KMS-11 (cell line): ENCODE measurements at regions not wholly inside any gene's neighbourhood (a gene's known extent, or its start where the extent isn't known, plus 50 kb on each side); places are given as distances from the start of the nearest gene placed in this dataset.

Experiments
- H2AFZ ChIP-seq: fragments of 200-600 bp; sonication (generic); 2 replicates; pipeline ENCODE4 v1.6.1; 2016; ENCODE audit warnings: antibody characterized with exemption, mixed run types, low read depth
- H3K27ac ChIP-seq: fragments of 200-600 bp; sonication (generic); 2 replicates; pipeline ENCODE4 v1.6.1; 2016; ENCODE audit warnings: mild to moderate bottlenecking, mixed run types
- H3K27me3 ChIP-seq: fragments of 200-600 bp; sonication (generic); 2 replicates; pipeline ENCODE4 v1.6.1; 2017; ENCODE audit warnings: mild to moderate bottlenecking, low read depth, mixed run types, moderate library complexity; ENCODE audit not compliant: insufficient read depth
- H3K36me3 ChIP-seq: fragments of 200-600 bp; sonication (generic); 2 replicates; pipeline ENCODE4 v1.6.1; 2017; ENCODE audit warnings: mild to moderate bottlenecking, mixed run types; ENCODE audit not compliant: insufficient read depth
- H3K4me1 ChIP-seq: fragments of 200-600 bp; sonication (generic); 2 replicates; pipeline ENCODE4 v1.6.1; 2016; ENCODE audit warnings: mild to moderate bottlenecking, low read depth, mixed run types; ENCODE audit not compliant: poor library complexity, severe bottlenecking
- H3K4me2 ChIP-seq: fragments of 200-600 bp; sonication (generic); 2 replicates; pipeline ENCODE4 v1.7.0; 2016; ENCODE audit warnings: mild to moderate bottlenecking, mixed run types
- H3K4me3 ChIP-seq: fragments of 200-600 bp; sonication (generic); IDR thresholded peaks from 2 replicates; pipeline ENCODE4 v1.6.1; 2017; ENCODE audit warnings: low read depth, low read length, mixed read lengths; ENCODE audit not compliant: insufficient read depth
- H3K79me2 ChIP-seq: fragments of 200-600 bp; sonication (generic); 2 replicates; pipeline ENCODE4 v1.6.1; 2016; ENCODE audit warnings: low read depth, mixed run types; ENCODE audit not compliant: insufficient read depth
- H3K9ac ChIP-seq: fragments of 200-600 bp; sonication (generic); 2 replicates; pipeline ENCODE4 v1.6.1; 2016; ENCODE audit warnings: mild to moderate bottlenecking, mixed run types
- H4K20me1 ChIP-seq: fragments of 200-600 bp; sonication (generic); 2 replicates; pipeline ENCODE4 v1.6.1; 2016; ENCODE audit warnings: mild to moderate bottlenecking, mixed run types; ENCODE audit not compliant: insufficient read depth
- TF ChIP-seq, protein P1 (sequence below): fragments of 200-600 bp; sonication (generic); conservative IDR thresholded peaks from 2 replicates; pipeline ENCODE4 v1.6.1; 2017; ENCODE audit warnings: low read depth, mild to moderate bottlenecking, antibody characterized with exemption, low read length, moderate library complexity, mixed read lengths

DNA sequence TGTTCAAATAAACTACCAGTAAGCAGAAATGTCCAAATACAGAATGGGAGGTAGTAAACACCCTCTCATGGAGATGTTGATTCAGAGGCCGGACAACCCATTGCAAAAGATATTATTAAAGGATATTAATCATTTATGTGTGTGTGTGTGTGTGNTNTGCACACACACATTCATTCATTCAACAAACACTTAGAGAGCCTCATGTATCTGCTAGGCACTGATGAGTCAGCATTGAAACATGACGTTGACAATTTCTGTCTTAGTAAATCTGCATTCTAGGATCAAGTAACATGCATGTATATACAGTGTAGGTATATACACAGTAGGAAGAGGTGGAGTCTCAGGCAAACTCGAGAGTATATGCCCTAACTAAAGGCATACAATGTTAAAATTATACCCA, 187.0 kb downstream of the ZNF365 start:
- Histone ChIP-seq H3K27ac (no peak overlapping the region), H3K4me1 (peaks cover 32% of the 10 kb centered on the region), H2AFZ (no peak overlapping the region), H4K20me1 (no peaks in the 10 kb centered on the region), H3K9ac (no peak overlapping the region), H3K79me2 (no peaks in the 10 kb centered on the region), H3K36me3 (no peaks in the 10 kb centered on the region), H3K4me2 (no peak overlapping the region), H3K27me3 (no peaks in the 10 kb centered on the region), H3K4me3 (no peak overlapping the region)
- TF ChIP-seq, protein P1, sequence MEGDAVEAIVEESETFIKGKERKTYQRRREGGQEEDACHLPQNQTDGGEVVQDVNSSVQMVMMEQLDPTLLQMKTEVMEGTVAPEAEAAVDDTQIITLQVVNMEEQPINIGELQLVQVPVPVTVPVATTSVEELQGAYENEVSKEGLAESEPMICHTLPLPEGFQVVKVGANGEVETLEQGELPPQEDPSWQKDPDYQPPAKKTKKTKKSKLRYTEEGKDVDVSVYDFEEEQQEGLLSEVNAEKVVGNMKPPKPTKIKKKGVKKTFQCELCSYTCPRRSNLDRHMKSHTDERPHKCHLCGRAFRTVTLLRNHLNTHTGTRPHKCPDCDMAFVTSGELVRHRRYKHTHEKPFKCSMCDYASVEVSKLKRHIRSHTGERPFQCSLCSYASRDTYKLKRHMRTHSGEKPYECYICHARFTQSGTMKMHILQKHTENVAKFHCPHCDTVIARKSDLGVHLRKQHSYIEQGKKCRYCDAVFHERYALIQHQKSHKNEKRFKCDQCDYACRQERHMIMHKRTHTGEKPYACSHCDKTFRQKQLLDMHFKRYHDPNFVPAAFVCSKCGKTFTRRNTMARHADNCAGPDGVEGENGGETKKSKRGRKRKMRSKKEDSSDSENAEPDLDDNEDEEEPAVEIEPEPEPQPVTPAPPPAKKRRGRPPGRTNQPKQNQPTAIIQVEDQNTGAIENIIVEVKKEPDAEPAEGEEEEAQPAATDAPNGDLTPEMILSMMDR = no peak

- Histone ChIP-seq H4K20me1 (no peaks in the 10 kb centered on the region), H3K4me3 (no peak overlapping the region), H3K36me3 (no peaks in the 10 kb centered on the region), H3K79me2 (no peaks in the 10 kb centered on the region), H3K9ac (no peak overlapping the region), H3K27ac (no peak overlapping the region), H3K27me3 (no peaks in the 10 kb centered on the region), H3K4me1 (peaks cover 32% of the 10 kb centered on the region), H3K4me2 (no peak overlapping the region), H2AFZ (no peak overlapping the region)
- TF ChIP-seq, protein P1 = no peak
Observed at GRCh38 chr10:62562101-62562500, 187.9 kb downstream of the ZNF365 start.

GRCh38 chr10:62562795-62563194, 188.6 kb downstream of the ZNF365 start:
- TF ChIP-seq, protein P1 = no peak
- Histone ChIP-seq H3K27ac (no peak overlapping the region), H4K20me1 (no peaks in the 10 kb centered on the region), H3K9ac (no peak overlapping the region), H3K36me3 (no peaks in the 10 kb centered on the region), H3K4me2 (peak overlapping the region; percentile 72; the same call in 1 of the 2 replicates), H3K79me2 (no peaks in the 10 kb centered on the region), H2AFZ (no peak overlapping the region), H3K4me1 (peaks cover 32% of the 10 kb centered on the region), H3K4me3 (no peak overlapping the region), H3K27me3 (no peaks in the 10 kb centered on the region)

- Histone ChIP-seq H3K27ac (no peak overlapping the region), H3K4me1 (peaks cover 7% of the 10 kb centered on the region), H4K20me1 (no peaks in the 10 kb centered on the region), H3K4me2 (no peak overlapping the region), H3K36me3 (no peaks in the 10 kb centered on the region), H3K4me3 (no peak overlapping the region), H3K9ac (no peak overlapping the region), H3K27me3 (no peaks in the 10 kb centered on the region), H2AFZ (no peak overlapping the region), H3K79me2 (no peaks in the 10 kb centered on the region)
- TF ChIP-seq, protein P1 = no peak
Observed at GRCh38 chr10:62573929-62574328, 199.8 kb downstream of the ZNF365 start.
